ENCODE measurements at regions not wholly inside any gene's neighbourhood (a gene's known extent, or its start where the extent isn't known, plus 50 kb on each side); places are given as distances from the start of the nearest gene placed in this dataset.
A peak's percentile ranks its signal among the peaks of the same experiment; 100 is the strongest.

- no peak for DNase-seq
Measured at GRCh38 chr20:52859156-52859876, 112.8 kb upstream of the TSHZ2 start.

GRCh38 chr20:52852714-52853113 lies 119.4 kb upstream of the TSHZ2 start:
- no peak for DNase-seq

GRCh38 chr20:52847731-52848359 lies 124.3 kb upstream of the TSHZ2 start:
- DNase-seq = no peak

- no peak for DNase-seq
Measured at GRCh38 chr20:52847029-52847660, 125.0 kb upstream of the TSHZ2 start.

GRCh38 chr20:52845044-52845443 lies 127.1 kb upstream of the TSHZ2 start:
- no peak for DNase-seq

GRCh38 chr20:52843425-52843824 lies 128.7 kb upstream of the TSHZ2 start:
- DNase-seq = no peak

GRCh38 chr20:52841003-52841402 lies 131.2 kb upstream of the TSHZ2 start:
- no peak for DNase-seq

- DNase-seq = no peak
Measured at GRCh38 chr20:52840041-52840440, 132.1 kb upstream of the TSHZ2 start.

GRCh38 chr20:52838510-52839241 lies 133.5 kb upstream of the TSHZ2 start:
- no peak for DNase-seq

- DNase-seq = no peak
Measured at GRCh38 chr20:52837378-52837777, 134.8 kb upstream of the TSHZ2 start.

- DNase-seq = no peak
Measured at GRCh38 chr20:52833901-52834300, 138.3 kb upstream of the TSHZ2 start.

- DNase-seq = no peak
Measured at GRCh38 chr20:52832151-52832774, 139.9 kb upstream of the TSHZ2 start.

- DNase-seq = no peak
Measured at GRCh38 chr20:52830598-52830997, 141.6 kb upstream of the TSHZ2 start.

GRCh38 chr20:52829111-52829510 lies 143.0 kb upstream of the TSHZ2 start:
- DNase-seq = no peak

- no peak for DNase-seq
Measured at GRCh38 chr20:52828199-52828598, 144.0 kb upstream of the TSHZ2 start.

GRCh38 chr20:52826722-52827121 lies 145.4 kb upstream of the TSHZ2 start:
- no peak for DNase-seq

- DNase-seq = no peak
Measured at GRCh38 chr20:52826321-52826720, 145.8 kb upstream of the TSHZ2 start.

GRCh38 chr20:52824494-52825216 lies 147.5 kb upstream of the TSHZ2 start:
- DNase-seq = no peak

GRCh38 chr20:52823303-52823702 lies 148.9 kb upstream of the TSHZ2 start:
- DNase-seq = no peak

GRCh38 chr20:52820641-52821292 lies 151.4 kb upstream of the TSHZ2 start:
- DNase-seq = no peak

GRCh38 chr20:52818491-52818890 lies 153.7 kb upstream of the TSHZ2 start:
- DNase-seq = peak; percentile 22

- no peak for DNase-seq
Measured at GRCh38 chr20:52817981-52818380, 154.2 kb upstream of the TSHZ2 start.
